ENCODE measurements at regions not wholly inside any gene's neighbourhood (a gene's known extent, or its start where the extent isn't known, plus 50 kb on each side); places are given as distances from the start of the nearest gene placed in this dataset.

GRCh38 chr4:38279077-38279476, 318.9 kb downstream of the PTTG2 start:
- TF ChIP-seq, protein P1, sequence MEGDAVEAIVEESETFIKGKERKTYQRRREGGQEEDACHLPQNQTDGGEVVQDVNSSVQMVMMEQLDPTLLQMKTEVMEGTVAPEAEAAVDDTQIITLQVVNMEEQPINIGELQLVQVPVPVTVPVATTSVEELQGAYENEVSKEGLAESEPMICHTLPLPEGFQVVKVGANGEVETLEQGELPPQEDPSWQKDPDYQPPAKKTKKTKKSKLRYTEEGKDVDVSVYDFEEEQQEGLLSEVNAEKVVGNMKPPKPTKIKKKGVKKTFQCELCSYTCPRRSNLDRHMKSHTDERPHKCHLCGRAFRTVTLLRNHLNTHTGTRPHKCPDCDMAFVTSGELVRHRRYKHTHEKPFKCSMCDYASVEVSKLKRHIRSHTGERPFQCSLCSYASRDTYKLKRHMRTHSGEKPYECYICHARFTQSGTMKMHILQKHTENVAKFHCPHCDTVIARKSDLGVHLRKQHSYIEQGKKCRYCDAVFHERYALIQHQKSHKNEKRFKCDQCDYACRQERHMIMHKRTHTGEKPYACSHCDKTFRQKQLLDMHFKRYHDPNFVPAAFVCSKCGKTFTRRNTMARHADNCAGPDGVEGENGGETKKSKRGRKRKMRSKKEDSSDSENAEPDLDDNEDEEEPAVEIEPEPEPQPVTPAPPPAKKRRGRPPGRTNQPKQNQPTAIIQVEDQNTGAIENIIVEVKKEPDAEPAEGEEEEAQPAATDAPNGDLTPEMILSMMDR (IDR thresholded peaks at IDR 0.05): no peak
- TF ChIP-seq EZH2 (IDR thresholded peaks at IDR 0.05; ENCODE audit: borderline replicate concordance, insufficient read depth, low read depth, low read length, poor library complexity, severe bottlenecking): no peak

Measured in B cell (primary cell).